Thyroid gland (tissue), 4 donors: ENCODE measurements at regions not wholly inside any gene's neighbourhood (a gene's known extent, or its start where the extent isn't known, plus 50 kb on each side); places are given as distances from the start of the nearest gene placed in this dataset.

ENCODE experiments used
- POLR2A ChIP-seq, 2 donors: fragments of 450-650 bp; IDR thresholded peaks; one replicate each; pipeline ENCODE4 v1.6.1; 2017; ENCODE audit warnings: antibody characterized with exemption in 2 of 2, mild to moderate bottlenecking in 2 of 2, moderate library complexity in 1 of 2
- TF ChIP-seq, protein P1 (sequence below), 6 experiments: fragments of 200-600 bp in 3 of 6; fragments of 450-650 bp in 3 of 6; sonication (generic) in 3 of 6; IDR thresholded peaks; one replicate each; pipeline ENCODE4 v1.5.1; 2016 to 2019; ENCODE audit warnings: antibody characterized with exemption in 6 of 6, mild to moderate bottlenecking in 2 of 6, inconsistent platforms in 1 of 6, moderate library complexity in 1 of 6

DNA sequence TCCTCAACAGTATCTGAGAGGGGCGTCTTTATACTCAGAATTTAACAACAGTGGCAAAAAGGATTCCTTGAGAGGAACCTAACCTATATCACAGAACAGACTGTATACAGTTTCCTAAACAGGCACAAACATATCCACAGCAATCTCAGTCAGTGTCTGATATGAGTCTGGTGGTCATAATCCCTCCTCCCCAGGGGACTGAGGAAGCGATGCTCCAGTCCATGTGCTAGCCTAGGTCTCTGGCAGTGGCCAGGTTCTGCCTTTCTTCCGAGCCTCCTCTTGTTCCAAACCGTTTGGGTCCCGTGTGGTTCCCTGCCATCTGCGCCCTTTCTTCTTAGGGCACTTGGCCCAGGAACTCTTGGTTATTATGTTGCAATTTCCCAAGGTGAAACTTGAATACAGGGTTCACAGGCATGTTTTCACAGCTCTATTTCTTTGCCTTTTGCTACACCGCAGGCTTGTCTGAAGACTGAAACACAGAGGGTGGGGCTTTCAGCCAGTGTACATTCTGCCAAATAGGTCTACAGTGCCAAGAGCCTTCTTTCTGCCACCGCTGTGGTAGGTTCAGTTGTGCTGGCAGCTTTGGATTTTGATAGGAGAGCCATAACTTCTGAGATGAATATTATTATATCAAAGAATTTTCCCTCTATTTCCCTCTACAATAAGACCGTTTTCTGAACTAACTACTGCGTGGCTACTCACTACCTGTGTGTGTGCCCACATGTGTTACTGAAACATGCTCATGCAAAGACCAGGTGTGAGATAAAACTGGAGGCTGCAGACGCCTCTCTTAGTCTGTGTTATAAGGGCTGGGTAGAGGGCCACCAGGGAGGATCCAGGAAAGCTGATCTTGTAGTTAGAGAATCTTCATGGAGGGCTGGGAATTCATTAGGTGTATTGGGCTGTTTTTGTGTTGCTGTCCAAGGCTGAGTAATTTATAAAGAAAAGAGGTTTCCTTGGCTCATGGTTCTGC lies 75.0 kb upstream of the HAAO start:
- TF ChIP-seq, protein P1, sequence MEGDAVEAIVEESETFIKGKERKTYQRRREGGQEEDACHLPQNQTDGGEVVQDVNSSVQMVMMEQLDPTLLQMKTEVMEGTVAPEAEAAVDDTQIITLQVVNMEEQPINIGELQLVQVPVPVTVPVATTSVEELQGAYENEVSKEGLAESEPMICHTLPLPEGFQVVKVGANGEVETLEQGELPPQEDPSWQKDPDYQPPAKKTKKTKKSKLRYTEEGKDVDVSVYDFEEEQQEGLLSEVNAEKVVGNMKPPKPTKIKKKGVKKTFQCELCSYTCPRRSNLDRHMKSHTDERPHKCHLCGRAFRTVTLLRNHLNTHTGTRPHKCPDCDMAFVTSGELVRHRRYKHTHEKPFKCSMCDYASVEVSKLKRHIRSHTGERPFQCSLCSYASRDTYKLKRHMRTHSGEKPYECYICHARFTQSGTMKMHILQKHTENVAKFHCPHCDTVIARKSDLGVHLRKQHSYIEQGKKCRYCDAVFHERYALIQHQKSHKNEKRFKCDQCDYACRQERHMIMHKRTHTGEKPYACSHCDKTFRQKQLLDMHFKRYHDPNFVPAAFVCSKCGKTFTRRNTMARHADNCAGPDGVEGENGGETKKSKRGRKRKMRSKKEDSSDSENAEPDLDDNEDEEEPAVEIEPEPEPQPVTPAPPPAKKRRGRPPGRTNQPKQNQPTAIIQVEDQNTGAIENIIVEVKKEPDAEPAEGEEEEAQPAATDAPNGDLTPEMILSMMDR (IDR thresholded peaks at IDR 0.05), result no peak
- TF ChIP-seq POLR2A (IDR thresholded peaks at IDR 0.05), result no peak
